Body of pancreas (tissue), 4 donors: ENCODE measurements at regions not wholly inside any gene's neighbourhood (a gene's known extent, or its start where the extent isn't known, plus 50 kb on each side); places are given as distances from the start of the nearest gene placed in this dataset.
"Not testable (repeated sequence)": the region's sequence is repeated elsewhere in the genome, so short reads cannot be mapped to it uniquely, and the experiment has no call there.

Source experiments
- ATAC-seq: fragments of 150-250 bp; one replicate; pipeline ENCODE4 v1.9.1; 2016
- DNase-seq, 4 donors: peaks; one replicate each; pipeline ENCODE4 v3.0.0-alpha.2; 2019
- H3K27ac ChIP-seq, 4 donors: fragments of 200-600 bp; sonication (generic); 1 replicate in 3 of 4; 2 replicates in 1 of 4; pipeline versions ENCODE4 v1.5.1 to v1.6.1; 2016 to 2019; ENCODE audit warnings: mild to moderate bottlenecking in 1 of 4, mixed read lengths in 1 of 4, moderate library complexity in 1 of 4
- H3K27me3 ChIP-seq, 2 donors: fragments of 200-600 bp; sonication (generic); one replicate each; pipeline ENCODE4 v1.6.0; 2016; ENCODE audit warnings: mild to moderate bottlenecking in 1 of 2
- H3K36me3 ChIP-seq, 2 donors: fragments of 200-600 bp; sonication (generic); replicated peaks in 1 of 2; 2 replicates each; pipeline ENCODE4 v1.5.1; 2016; ENCODE audit warnings: low read depth in 2 of 2; ENCODE audit not compliant: insufficient read depth in 1 of 2
- H3K4me1 ChIP-seq: fragments of 200-600 bp; sonication (generic); one replicate; pipeline ENCODE4 v1.6.0; 2016
- H3K4me3 ChIP-seq, 2 donors: fragments of 200-600 bp; sonication (generic); 1 replicate in 1 of 2; 2 replicates in 1 of 2; pipeline ENCODE4 v1.5.1; 2016 to 2019
- H3K9me3 ChIP-seq, 3 donors: fragments of 200-600 bp; sonication (generic); 1 replicate in 2 of 3; 2 replicates in 1 of 3; pipeline ENCODE4 v1.5.1; 2016
- POLR2A ChIP-seq, 3 donors: fragments of 450-650 bp; IDR thresholded peaks; one replicate each; pipeline ENCODE4 v1.6.1; 2016; ENCODE audit warnings: antibody characterized with exemption in 3 of 3, mild to moderate bottlenecking in 2 of 3
- WGBS, 2 donors: methylation state at CpG; one replicate each; pipeline ENCODE4 v1.1.5; 2017; 5-methylcytosine and 5-hydroxymethylcytosine counted together
- intact Hi-C: fragments of 100-400 bp; cut with DNase I; formaldehyde crosslinking; loops from one replicate; pipeline ENCODE4 v1.15.1; 2023
- TF ChIP-seq, protein P1 (sequence below), 7 experiments: fragments of 450-650 bp in 4 of 7; fragments of 200-600 bp in 3 of 7; sonication (generic) in 3 of 7; IDR thresholded peaks; one replicate each; pipeline ENCODE4 v1.5.1; 2016 to 2019; ENCODE audit warnings: antibody characterized with exemption in 7 of 7

DNA sequence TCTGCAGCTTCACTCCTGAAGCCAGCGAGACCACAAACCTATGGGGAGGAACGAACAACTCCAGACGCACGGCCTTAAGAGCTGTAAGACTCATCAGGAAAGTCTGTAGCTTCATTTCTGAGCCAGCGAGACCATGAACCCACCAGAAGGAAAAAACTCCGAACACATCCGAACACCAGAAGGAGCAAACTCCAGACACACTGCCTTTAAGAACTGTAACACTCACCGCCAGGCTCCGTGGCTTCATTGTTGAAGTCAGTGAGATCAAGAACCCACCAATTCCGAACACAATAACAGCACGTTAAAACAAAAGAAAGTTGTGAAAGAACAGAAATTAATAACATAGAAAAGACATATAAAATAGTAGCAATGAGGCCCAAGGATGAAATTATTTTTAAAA is 300.5 kb upstream of the MDFIC2 start:
- no peaks in the 10 kb centered on the region for H3K27me3 ChIP-seq
- DNase-seq (no peak), ATAC-seq (no peak)
- H3K9me3 ChIP-seq, result no peaks in the 10 kb centered on the region
- no peaks in the 10 kb centered on the region for H3K36me3 ChIP-seq
- no peak overlapping the region for H3K4me3 ChIP-seq
- 93% methylated on average over 11 of the region's 11 CpGs for WGBS, 2 donors
- intact Hi-C loops, result no loop called here
- TF ChIP-seq POLR2A (IDR thresholded peaks at IDR 0.05), result no peak
- TF ChIP-seq, protein P1, sequence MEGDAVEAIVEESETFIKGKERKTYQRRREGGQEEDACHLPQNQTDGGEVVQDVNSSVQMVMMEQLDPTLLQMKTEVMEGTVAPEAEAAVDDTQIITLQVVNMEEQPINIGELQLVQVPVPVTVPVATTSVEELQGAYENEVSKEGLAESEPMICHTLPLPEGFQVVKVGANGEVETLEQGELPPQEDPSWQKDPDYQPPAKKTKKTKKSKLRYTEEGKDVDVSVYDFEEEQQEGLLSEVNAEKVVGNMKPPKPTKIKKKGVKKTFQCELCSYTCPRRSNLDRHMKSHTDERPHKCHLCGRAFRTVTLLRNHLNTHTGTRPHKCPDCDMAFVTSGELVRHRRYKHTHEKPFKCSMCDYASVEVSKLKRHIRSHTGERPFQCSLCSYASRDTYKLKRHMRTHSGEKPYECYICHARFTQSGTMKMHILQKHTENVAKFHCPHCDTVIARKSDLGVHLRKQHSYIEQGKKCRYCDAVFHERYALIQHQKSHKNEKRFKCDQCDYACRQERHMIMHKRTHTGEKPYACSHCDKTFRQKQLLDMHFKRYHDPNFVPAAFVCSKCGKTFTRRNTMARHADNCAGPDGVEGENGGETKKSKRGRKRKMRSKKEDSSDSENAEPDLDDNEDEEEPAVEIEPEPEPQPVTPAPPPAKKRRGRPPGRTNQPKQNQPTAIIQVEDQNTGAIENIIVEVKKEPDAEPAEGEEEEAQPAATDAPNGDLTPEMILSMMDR (IDR thresholded peaks at IDR 0.05), result no peak
- no peaks in the 10 kb centered on the region for H3K4me1 ChIP-seq
- H3K27ac ChIP-seq, result no peak overlapping the region

DNA sequence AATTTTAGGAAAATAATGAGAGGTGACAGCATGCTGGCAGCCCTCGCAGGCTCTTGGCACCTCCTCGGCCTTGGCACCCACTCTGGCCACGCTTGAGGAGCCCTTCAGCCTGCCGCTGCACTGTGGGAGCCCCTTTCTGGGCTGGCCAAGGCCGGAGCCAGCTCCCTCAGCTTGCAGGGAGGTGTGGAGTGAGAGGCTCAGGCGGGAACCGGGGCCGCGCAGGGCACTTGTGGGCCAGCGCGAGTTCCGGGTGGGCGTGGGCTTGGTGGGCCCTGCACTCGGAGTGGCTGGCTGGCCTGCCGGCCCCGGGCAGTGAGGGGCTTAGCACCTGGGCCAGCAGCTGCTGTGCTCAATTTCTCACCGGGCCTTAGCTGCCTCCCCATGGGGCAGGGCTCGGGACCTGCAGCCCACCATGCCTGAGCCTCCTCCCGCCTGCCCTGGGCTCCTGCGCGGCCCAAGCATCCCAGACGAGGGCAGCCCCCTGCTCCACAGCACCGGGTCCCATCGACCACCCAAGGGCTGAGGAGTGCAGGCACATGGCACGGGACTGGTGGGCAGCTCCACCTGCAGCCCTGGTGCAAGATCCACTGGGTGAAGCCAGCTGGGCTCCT is 299.3 kb upstream of the MDFIC2 start:
- H3K27ac ChIP-seq, ATAC-seq, DNase-seq, H3K36me3 ChIP-seq, H3K9me3 ChIP-seq, H3K27me3 ChIP-seq, H3K4me1 ChIP-seq, H3K4me3 ChIP-seq, intact Hi-C loops: not testable (repeated sequence)
- WGBS, 2 donors, result 86 to 90% methylated on average over 2 to 25 of the region's 25 CpGs

DNA sequence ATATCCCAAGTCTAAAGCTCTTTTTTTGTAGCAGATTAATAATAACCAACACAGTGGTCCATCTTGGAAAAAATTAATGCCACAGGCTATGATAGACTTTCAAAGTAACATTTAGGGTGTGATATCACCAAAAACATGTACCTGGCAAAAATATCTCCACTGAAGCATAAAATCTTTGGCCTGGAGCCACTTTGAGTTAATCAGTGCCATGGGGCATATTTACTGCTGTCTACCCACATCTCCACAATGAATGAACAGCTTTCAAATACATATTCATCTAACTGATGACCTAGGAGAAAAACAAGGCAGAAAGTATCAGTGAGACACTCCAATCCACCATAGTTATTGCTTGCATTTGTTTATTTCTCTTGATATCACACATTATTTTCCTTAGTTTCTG is 296.0 kb upstream of the MDFIC2 start:
- DNase-seq (peak in 1 of 4 donors; percentile 9), ATAC-seq (no peak)
- Histone ChIP-seq H3K27ac (no peak overlapping the region), H3K36me3 (no peaks in the 10 kb centered on the region), H3K4me1 (no peaks in the 10 kb centered on the region), H3K27me3 (no peaks in the 10 kb centered on the region), H3K9me3 (no peaks in the 10 kb centered on the region), H3K4me3 (no peak overlapping the region)
- no peak for TF ChIP-seq POLR2A (IDR thresholded peaks at IDR 0.05)
- TF ChIP-seq, protein P1 (IDR thresholded peaks at IDR 0.05), result no peak
- intact Hi-C loops, result no loop called here

DNA sequence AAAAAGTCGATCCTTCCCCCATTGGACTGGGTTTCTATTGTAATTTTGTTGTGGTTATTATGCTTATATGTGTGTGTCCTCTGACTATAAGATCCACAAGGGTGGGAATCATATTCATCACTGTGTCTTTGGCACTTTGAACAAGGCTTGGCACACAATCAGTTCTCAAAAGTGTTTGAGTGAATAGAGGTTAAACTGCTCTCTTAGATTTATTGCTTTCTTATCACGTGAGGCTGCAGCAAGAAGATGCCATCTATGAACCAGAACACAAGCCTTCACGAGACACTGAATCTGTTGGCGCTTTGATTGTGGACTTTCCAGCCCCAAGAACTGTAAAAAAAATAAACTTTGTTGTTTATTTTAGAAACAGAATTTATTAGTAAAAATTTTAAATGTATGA is 295.0 kb upstream of the MDFIC2 start:
- no peak for ATAC-seq
- no peak for TF ChIP-seq POLR2A (IDR thresholded peaks at IDR 0.05)

DNA sequence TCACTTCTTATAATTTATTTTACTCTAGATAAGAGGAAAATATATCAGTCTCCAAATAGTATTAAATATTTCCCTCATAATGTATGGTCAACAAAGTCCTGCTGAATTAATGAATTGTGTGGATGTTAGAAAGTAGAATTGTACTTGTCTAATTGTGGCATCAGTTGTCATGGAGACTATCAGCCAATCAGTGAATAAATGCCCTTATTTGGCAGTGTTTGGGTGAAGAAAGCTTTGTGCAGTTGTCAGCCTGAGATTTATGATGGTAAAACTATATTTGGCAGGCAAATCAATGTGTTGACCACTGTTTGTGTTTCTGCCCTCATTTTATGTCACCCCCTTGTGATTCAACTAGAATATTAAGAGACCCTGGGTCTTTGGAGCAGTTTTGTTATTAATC is 293.6 kb upstream of the MDFIC2 start:
- H3K4me1 ChIP-seq, result no peaks in the 10 kb centered on the region
- no peak overlapping the region for H3K27ac ChIP-seq
- no peak for TF ChIP-seq POLR2A (IDR thresholded peaks at IDR 0.05)
- TF ChIP-seq, protein P1 (IDR thresholded peaks at IDR 0.05), result no peak
- no peaks in the 10 kb centered on the region for H3K9me3 ChIP-seq
- intact Hi-C loops, result no loop called here
- no peaks in the 10 kb centered on the region for H3K27me3 ChIP-seq
- DNase-seq, result no peak
- ATAC-seq, result no peak
- no peaks in the 10 kb centered on the region for H3K36me3 ChIP-seq
- H3K4me3 ChIP-seq, result no peak overlapping the region

More for the DNA sequence above, 295.0 kb upstream of the MDFIC2 start:
- Histone ChIP-seq H3K36me3 (no peaks in the 10 kb centered on the region), H3K4me3 (no peak overlapping the region), H3K4me1 (no peaks in the 10 kb centered on the region), H3K27ac (no peak overlapping the region), H3K27me3 (no peaks in the 10 kb centered on the region), H3K9me3 (no peaks in the 10 kb centered on the region)
- no peak for DNase-seq
- 62 to 70% methylated on average over 4 of the region's 4 CpGs for WGBS, 2 donors
- intact Hi-C loops, result no loop called here

DNA sequence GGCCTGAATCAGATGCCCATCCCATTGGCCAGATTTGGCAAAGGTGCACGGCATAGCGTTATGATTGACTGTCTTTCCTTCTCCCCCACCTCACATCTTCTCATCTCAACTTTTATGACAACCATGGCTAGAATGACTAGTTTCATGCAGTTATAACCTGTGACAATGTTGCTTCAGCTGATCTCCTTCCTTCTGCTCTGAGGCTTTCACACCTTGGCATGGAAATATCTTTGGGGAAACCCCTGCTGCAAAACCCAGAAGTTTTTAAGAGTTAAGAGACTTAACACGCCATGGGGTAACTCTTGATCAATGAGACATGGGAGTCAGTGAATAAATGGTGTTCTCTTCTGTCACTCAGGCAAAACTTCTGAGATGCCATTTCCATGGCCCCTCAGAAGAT is 290.7 kb upstream of the MDFIC2 start:
- no peak for ATAC-seq
- Histone ChIP-seq H3K27me3 (no peaks in the 10 kb centered on the region), H3K4me3 (no peak overlapping the region), H3K36me3 (no peaks in the 10 kb centered on the region), H3K27ac (no peak overlapping the region), H3K4me1 (no peaks in the 10 kb centered on the region), H3K9me3 (no peaks in the 10 kb centered on the region)
- 71 to 80% methylated on average over 3 of the region's 3 CpGs for WGBS, 2 donors
- no peak for TF ChIP-seq POLR2A (IDR thresholded peaks at IDR 0.05)
- TF ChIP-seq, protein P1 (IDR thresholded peaks at IDR 0.05), result no peak
- DNase-seq, result no peak
- intact Hi-C loops, result no loop called here
